ENCODE measurements at regions not wholly inside any gene's neighbourhood (a gene's known extent, or its start where the extent isn't known, plus 50 kb on each side); places are given as distances from the start of the nearest gene placed in this dataset.

DNA sequence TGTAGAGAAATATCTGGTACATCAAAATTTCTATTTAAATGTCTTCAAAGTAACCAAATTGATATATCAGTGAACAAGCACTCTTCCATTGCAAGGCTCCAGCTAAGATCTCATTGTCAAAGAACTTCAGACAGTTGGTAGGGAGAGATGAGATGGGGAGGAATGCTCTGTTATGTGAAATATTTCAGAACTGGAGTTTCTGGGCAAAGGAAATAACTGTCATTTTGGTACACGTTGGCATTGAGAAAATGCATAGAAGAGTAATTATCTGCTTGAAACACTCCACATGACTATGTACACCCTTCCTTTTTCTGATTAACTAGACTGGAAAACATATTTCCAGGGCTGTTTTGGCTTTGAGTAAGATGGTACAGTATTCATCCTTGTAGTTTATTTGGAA is 297.5 kb upstream of the RASGRP1 start:
- ATAC-seq = no peak

DNA sequence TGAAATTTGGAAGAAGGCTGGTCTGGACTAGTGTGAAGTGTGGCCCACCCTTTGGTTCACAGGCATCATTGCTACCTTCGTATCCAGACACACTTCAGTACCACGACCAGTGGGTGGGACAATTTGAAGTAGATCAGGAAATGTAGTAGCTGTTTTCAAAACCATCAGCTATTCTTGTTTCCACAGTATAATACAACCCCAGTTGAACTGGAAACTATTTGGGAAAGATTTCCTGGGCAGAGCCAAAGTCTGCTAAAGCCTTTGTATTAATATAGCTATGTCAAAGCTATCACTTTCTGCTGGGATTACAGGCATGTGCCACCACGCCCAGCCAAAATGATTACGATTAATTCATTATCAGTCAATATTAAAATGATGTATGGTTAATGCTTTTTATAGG is 298.8 kb upstream of the RASGRP1 start:
- no peak for ATAC-seq

DNA sequence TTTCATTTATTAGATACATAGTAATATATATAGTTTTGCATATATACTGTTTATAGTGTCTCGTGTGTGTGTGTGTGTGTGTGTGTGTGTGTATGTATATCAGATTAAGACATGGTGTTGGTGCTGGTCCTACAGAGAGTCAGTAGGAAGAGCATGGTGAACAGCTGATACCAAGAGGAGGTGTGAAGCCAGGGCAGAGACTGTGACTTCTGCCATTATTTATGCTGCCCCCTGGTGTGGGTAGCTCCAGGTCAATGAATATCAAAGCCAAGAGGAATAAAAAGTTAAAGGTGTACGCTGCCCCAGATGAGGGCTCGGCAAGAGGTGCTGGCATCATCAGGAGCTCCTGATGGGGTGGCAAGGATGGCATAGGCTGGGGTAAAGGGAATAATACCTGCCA is 299.5 kb upstream of the RASGRP1 start:
- no peak for ATAC-seq

DNA sequence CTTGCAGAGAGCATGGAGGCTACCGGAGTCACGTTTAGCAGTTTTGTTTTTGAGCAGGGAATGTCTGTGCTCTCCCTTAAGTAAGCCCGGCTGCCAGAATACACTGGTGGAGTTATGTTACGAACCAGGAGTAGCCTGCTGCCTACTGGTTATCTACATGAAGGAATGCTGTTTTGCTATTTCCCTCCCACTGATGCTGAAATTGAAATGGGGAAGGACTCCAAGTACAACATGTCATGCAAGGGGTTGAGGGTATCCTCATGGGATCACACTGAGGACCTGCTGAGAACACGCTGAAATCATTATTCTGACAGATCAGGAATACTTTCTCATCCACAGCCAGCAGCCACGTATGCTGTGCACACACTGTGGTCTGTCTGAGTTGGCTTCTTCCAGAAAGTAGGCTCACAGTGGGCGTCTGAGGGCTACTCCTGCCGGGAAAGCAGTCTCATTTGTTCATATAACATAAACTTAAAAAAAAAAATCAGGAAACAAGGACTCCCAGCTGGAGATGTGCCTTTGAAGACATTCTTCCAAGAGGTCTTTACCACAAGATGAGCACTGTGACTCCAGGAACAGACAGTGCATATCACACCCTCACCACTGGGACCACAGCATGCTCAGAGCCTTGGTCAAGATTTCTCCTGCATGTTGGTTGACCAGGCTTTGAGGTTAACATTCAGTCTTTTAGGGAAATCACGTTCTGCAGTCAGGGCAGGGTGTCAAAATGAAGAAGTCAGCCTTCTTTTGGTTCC is 300.4 kb upstream of the RASGRP1 start:
- ATAC-seq = no peak

DNA sequence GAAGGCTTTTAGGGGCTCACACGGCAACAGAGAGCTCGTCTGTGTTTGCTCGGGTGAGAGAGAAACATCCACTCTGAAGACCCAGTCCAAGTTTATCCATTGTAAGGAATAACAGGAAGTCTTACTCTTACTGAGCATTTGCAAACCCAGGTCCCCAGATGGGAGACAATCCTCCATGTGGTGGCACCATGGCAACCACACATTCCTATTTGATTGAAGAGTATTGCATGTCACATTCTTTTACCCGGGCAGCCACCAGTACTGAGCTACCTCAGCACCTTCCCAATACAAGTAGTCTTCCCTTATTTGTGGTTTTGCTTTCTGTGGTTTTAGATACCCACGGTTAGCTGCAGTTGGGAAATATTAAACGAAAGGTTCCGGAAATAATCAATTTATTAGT is 302.9 kb upstream of the RASGRP1 start:
- ATAC-seq = no peak

DNA sequence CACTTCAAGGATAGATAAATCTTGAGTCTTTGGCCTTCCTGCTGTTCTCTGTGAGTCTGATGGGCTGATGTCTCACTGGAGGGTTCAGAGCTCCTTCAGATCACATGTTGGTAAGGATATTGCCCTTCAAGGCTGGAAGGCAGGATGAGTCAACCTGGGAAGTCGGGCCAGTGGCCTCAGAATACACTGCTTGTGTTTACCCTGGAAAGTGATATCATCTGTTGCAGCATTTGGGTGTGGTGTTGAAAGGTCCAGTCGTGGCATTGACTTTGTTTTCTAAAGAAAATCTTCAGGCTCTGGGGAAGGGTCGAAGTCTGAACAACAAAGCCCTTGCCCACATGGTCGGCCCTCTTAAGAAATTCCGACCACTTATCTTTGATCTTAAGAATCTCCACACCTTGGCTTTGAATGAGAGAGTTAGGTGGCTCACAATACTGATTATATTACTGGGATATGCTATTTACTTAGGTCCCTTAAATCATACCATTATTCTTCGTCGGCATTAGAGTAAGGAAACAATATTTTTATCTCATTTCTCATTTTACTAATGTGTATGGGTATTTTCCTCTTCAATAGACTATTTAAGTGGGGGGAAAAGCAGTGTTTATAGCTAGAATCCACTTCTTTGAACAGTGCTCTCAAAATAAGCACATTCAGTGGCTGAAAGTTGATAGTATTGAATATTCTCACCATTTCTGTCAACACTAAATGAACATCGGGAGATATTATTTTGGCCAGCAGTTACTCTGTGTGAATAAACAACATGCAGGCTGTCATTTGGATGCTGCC is 303.9 kb upstream of the RASGRP1 start:
- ATAC-seq = no peak

DNA sequence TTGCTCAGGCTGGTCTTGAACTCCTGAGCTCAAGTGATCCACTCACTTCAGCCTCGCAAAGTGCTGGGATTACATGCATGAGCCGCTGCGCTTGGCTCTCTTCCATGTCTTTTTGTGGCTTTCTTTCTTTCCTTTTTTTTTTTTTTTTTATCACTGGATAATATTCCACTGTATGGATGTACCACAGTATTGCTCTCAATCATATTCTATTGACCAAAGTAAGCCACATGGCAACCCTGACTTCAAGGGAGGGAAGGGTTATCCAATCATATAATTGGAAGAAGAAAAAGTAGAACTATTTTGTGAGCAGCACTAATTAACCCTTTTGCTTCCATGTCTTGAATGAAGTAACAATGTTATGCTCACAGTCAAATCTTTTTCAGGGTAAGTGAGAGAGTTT is 307.0 kb upstream of the RASGRP1 start:
- no peak for ATAC-seq

DNA sequence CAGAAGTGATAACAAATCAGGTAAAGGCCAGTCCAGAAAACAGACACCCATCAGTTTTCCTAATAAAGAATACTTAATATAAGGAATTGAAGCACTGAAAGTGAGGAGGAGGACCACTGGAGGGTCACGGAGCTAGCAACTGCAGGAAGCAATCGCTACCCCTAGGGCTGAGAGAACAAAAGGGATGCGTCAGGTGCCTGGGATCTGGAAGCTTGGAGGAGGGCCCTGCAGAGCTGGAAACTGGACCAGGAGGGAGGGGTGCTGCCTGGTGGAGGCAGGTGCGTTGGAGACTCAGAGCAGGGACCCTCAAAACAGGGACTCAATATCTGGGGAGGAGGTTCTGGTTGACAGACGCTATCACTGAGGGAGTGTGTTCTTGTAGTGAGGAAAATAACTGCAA is 308.1 kb upstream of the RASGRP1 start:
- ATAC-seq = no peak

DNA sequence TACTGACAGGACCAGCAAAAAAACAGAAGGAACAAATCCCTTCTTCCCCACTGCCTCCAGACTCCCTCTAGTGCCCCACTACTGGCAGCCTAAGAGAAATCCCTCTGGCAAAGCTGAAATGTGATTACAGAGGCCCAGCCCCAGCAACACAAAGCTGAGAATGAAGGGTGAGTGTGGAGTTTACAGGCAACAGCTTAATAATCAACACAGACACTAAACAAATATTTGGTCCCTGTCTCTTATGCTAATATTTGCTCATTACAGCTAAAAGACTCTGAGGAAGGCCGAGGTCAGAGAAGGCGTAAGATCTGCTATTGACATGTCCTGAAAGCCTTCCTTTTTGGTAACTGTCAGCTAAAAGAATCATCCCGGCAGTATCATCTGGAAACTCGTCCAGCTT is 308.5 kb upstream of the RASGRP1 start:
- ATAC-seq = no peak

DNA sequence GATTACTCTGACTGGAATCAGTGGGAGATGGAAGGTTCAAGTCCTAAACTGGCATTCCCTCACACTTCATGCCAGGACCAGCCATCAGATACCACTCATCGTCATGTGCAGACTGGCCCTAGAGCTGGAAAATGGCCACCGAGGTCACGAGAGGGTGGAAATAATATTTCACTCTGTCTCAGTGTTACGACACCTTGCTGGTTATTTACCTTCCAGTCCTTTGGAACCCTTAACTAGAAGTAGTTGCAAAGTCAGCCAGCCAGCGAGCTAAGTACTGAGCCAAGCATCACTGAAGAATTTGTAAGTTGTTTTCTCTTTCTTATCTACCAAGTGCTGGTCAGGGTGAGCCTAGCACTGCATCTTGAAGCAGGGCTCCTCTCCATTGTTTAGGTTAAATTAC is 309.9 kb upstream of the RASGRP1 start:
- no peak for ATAC-seq

DNA sequence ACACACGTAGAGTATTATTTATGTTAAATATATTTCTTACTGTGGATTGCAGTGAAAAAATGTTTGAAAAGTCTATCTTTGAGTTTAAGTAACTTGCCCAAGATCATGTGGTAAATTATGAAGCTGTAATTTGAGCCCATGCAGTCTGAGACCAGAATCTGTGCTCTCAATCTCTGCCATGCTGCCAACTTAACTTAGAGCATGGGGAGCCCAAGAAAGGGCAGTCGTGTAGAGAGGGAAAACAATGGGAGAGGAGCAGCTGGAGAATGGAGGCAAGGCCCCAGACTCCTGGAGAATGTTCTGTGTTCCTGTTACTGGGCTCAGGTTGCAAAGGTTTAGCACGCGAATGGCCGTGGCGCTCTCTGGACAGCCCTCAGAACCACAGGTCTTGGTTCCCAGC is 311.6 kb upstream of the RASGRP1 start:
- no peak for ATAC-seq

DNA sequence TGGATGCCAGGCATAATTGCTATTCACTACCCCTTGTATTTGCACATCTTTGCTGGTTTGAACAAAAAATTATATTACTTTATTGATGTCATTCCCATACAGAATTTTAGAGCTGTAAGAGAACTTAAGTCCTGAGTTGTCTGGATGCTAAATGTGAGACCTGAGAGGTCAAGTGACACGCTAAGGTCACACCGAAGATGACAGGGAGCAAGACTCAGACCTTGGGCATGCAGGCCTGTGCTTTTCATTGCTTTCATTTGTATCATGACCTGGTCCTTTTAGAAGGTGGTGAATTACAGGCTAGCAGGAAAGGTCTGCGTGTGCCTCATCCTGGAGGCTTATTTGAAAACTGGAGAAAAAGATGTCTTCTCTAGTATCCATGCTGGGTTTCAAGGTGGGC is 312.0 kb upstream of the RASGRP1 start:
- ATAC-seq = no peak

DNA sequence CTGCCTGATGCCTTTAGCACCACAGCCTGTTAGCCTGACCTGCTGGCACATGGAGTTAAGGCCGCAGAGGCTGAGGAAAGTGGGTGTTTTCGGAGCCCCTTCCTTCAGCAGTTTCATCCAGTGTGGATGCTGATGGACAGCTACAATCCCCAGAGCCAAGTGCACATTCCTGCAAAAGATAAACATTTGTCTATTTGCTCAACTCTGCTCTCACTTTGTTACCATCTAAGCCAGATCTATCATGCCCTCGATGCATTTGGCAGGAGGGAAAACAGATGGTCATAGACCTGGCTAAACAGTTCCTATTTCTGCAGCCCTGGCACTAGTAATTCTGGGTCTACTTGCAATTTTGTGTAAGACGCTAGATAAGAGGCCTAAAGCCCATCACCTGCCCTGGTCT is 312.9 kb upstream of the RASGRP1 start:
- no peak for ATAC-seq

DNA sequence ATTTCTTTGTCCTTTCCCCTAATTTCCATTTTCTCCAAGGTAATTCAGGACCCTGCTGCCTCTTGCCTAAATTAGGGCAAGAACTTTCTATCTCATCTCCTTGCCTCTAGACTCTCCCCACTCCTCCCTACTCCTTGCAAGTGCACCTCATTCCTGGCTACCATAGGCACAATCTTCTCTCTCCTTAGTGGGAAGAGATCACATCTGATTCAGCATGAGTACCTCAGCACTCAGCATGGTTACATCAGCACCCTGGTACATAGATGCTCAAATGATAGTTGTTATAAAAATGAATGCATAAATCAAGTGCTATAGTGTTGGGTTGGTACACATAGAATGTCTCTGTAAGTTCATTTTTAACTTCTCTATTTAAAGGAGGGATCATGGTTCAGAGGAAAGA is 313.4 kb upstream of the RASGRP1 start:
- no peak for ATAC-seq

DNA sequence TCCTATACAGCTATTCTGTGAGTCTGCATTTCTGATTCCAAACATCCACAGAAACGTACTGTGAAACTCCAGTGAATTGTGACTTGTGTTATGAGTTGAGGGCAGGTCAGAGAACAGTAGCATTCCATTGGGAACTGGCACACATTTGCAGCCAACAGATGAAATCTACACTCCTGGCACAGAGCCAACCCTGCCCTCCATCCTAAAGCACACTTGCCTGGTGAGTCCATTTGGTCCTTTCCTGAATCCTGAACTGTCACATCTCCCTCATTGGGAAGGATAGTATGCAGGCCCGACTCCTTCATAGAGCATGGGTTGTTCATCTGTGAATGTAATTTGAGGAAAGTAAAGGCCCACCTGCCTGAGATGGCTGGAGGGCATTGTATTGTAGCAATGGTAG is 314.3 kb upstream of the RASGRP1 start:
- no peak for ATAC-seq

DNA sequence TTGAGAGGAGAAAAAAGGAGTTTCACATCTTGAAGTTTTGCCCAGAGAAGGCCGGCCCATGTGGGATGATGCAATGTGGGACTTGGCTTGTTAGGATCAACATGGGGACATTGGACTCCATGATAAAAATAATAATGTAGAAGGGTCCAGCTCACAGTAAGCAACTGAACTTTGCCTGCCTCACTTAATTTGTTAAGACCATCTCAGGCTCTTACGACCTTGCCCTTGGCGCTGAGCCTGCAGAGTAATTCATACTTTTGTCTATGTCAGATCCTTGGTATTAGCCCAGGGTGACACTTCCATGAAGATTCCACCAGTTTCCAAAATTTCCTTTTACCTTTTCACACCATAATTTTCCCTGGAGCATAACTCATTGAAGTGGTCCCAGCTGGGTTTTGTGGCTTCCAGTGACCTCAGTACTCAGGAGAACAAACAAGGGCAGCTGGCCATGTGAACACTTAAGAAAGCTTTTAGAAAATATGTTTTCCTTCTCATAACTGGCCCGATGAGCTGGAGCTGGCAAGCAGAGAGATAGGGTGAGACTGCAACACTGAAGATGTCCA is 315.4 kb upstream of the RASGRP1 start:
- no peak for ATAC-seq

DNA sequence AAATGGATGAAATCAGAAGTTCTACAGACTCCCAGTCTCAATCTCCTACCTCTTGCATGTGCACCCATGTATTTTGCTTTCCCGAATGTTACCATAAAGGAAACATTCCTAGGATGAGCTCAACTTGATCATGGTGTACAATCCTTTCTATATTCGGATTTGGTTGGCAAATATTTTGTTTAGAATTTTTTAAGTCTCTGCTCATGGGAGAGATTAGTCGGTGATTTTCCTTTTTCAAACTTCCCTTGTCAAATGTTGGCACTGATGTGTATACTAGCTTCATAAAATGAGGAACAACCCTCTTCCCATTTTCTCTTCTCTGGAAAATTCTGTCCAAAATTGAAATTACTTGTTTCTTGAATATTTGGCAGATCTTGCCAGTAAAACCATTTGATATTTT is 317.6 kb upstream of the RASGRP1 start:
- ATAC-seq = no peak

DNA sequence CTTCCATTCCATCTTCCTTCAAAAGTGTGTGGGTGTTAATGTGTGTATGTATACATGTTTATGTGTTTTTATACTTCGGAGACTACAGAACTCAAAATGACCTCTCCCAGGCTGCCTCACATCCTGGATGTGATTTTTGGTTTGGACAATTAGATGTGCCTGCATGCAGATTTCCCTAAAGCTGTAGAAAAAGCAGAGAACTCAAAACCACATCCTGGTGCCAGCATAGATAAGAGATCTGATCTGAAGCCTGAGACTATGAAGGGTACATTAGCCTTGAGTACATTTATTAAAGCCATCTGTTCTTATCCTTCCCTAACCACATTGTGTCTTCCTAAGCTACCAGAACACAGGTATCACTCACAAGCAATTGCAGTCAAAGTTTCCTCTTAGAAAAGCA is 319.4 kb upstream of the RASGRP1 start:
- ATAC-seq = no peak

DNA sequence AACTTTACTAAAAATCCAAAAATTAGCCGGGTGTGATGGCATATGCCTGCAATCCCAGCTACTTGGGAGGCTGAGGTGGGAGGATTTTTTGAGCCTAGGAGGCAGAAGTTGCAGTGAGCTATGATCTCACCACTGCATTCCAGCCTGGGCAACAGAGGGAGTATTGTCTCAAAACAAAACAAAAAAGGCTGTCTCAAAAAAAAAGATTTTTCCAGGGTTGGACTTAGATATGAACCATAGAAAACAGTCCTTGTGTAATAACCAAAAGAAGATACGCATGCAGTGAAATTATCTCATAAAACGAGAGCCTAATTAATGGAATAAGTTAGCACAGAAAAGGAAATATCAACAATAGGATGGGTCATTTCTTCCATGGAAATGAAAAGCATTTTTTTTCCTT is 320.4 kb upstream of the RASGRP1 start:
- no peak for ATAC-seq

DNA sequence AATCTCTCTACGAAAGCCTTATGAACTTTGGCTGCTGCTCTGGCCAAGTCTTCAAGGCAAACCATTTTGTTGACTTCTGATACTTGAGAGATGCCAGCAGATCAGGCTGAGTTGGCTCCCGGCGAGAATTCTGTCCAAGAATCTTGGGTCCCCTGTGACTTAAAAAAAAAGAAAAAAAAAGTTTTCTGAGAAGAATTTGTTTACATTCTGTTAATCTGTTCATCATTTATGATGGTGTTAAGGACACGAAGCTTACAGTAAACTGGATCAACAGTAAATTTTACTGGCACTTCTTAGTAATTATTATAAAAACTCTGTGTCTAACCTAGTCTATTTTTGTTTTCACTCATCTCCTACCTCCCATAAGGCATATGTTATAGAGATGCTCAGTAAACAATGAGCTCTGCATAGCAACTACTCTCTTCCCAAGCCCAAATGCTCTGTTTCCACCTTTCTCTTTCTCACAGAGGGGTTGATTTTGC is 320.9 kb upstream of the RASGRP1 start:
- ATAC-seq = no peak

DNA sequence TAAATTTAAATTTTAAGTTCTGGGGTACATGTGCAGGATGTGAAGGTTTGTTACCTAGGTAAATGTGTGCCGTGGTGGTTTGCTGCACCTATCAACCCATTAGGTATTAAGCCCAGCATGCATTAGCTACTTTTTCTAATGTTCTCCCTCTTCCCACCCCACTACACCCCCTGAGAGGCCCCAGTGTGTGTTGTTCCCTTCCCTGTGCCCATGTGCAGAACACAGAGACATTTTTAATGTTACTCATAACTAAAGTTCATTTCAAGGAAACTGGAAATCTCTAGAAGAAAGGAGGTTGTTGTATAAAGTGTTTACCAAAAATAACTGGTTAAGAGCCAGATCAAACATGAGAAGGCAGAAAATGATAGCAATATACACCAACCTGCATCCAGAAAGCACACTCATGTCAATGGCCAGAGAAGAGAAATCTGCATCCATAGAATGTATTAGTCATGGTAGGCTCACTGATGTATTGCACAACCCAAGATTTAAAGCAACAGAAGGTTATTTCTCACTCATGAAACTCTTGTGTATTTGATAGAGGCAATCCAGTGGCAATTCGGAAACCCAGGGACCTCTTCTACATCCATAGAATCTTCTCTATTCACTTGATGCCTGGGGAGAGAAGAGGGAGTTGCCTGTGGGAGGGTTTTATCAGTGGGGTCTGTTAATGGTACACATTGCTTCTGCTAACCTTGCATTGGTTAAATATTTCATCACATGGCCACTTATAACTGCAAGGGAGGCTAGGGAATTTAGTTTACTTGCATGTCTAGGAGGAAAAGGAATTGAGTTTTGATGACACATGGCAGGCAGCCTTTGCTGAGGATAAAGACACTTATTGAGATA is 321.9 kb upstream of the RASGRP1 start:
- no peak for ATAC-seq

DNA sequence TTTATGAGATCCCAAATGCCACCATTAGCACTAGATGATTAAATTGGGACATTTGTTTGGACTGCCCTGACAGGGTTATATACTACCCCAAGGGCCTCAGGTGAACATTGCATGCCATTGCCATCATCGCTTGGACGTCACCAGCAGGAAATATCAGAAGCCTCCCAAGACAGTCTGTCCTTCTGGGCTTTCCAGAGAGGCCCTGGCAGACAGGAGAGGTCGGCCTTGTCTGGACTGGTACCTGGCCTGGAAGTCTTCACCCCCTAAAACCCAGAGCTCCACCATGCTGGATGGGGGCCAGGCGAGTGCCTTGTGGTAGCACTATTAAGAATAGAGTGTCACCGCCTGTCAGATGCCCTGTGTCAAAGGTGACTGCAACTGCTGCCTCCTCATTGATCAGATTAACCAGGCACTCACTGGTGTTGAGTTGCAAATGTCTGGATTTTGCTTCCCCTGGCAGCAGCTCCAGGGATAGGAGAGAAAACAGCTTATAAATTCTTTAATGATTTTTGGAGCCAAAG is 324.1 kb upstream of the RASGRP1 start:
- no peak for ATAC-seq

DNA sequence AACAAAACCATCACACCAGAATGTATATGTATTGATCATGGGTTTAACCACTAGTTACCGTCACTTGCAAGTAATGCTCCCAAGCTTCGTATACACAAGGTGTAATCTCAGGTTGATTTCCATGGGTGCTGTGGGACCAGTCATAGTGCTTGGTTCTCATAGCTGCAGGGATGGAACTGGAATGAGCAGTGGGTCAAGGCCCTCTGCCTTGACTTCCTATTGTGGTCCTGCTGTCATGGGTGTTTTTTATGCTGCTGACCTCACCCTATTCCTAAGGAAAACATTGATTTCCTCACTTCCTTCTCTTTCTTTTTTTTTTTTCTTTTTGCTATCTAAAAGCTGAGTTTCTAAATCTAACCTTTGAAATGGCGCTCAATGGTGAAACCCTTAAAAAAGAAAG is 325.6 kb upstream of the RASGRP1 start:
- ATAC-seq = no peak

Data from activated CD4-positive, CD25-positive, alpha-beta regulatory T cell treated with anti-CD3 and anti-CD28 coated beads, Interleukin-2, amount 50 U/mL, for 24 hours (primary cell).